Activated CD4-positive, CD25-positive, alpha-beta regulatory T cell (primary cell): ENCODE measurements at regions not wholly inside any gene's neighbourhood (a gene's known extent, or its start where the extent isn't known, plus 50 kb on each side); places are given as distances from the start of the nearest gene placed in this dataset.

ENCODE experiments used
- DNase-seq, 4 experiments: peaks; one replicate each; lab custom pipeline; 2025; lab: John Stamatoyannopoulos, UW

GRCh38 chr6:14638906-14639761, 521.6 kb downstream of the CD83 start:
- no peak for DNase-seq

GRCh38 chr6:14639983-14640599, 522.5 kb downstream of the CD83 start:
- no peak for DNase-seq

GRCh38 chr6:14640631-14641030, 523.1 kb downstream of the CD83 start:
- no peak for DNase-seq

- no peak for DNase-seq
Measured at GRCh38 chr6:14641423-14642135, 524.0 kb downstream of the CD83 start.

- DNase-seq: no peak
Measured at GRCh38 chr6:14642136-14642505, 524.5 kb downstream of the CD83 start.

GRCh38 chr6:14642842-14643241, 525.3 kb downstream of the CD83 start:
- no peak for DNase-seq

- DNase-seq: no peak
Measured at GRCh38 chr6:14644381-14644780, 526.8 kb downstream of the CD83 start.

GRCh38 chr6:14645221-14645620, 527.6 kb downstream of the CD83 start:
- no peak for DNase-seq

GRCh38 chr6:14645841-14646240, 528.3 kb downstream of the CD83 start:
- DNase-seq: no peak

- DNase-seq: no peak
Measured at GRCh38 chr6:14646371-14646770, 528.8 kb downstream of the CD83 start.

- DNase-seq: no peak
Measured at GRCh38 chr6:14647357-14647756, 529.8 kb downstream of the CD83 start.

GRCh38 chr6:14652536-14652935, 535.0 kb downstream of the CD83 start:
- DNase-seq: no peak

- DNase-seq: no peak
Measured at GRCh38 chr6:14655201-14656061, 537.9 kb downstream of the CD83 start.

GRCh38 chr6:14656078-14656521, 538.5 kb downstream of the CD83 start:
- no peak for DNase-seq

GRCh38 chr6:14656649-14657048, 539.1 kb downstream of the CD83 start:
- DNase-seq: no peak

- DNase-seq: no peak
Measured at GRCh38 chr6:14658030-14658429, 540.5 kb downstream of the CD83 start.

- DNase-seq: no peak
Measured at GRCh38 chr6:14658886-14659561, 541.5 kb downstream of the CD83 start.

- no peak for DNase-seq
Measured at GRCh38 chr6:14659841-14660240, 542.3 kb downstream of the CD83 start.

- no peak for DNase-seq
Measured at GRCh38 chr6:14660806-14661579, 543.4 kb downstream of the CD83 start.

GRCh38 chr6:14661691-14662090, 544.1 kb downstream of the CD83 start:
- DNase-seq: no peak
